ENCODE measurements at regions not wholly inside any gene's neighbourhood (a gene's known extent, or its start where the extent isn't known, plus 50 kb on each side); places are given as distances from the start of the nearest gene placed in this dataset.

DNA sequence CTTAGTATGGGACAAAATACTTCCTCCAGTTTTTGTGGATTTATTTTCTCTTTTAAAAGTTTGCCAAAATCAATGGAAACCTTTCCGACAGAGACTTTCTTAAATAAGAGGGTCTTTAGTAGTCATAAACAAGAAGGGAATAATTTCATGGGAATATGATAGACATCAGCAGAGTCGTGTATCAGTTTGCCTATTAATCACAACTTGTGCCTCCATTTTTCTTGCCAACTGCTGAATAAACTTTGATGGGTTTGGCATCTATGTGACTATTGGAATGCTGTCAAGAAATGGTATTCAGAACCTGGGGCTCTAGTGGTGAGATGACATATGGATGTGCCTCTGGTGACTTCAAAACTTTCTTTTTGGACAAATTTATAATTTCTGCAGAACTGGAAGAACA is 1668.2 kb downstream of the MAT2B start:
- Histone ChIP-seq H3K27me3 (ENCODE audit: control insufficient read depth, extremely low read depth, insufficient read depth, low read length) (no peaks in the 10 kb centered on the region), H3K79me2 (ENCODE audit: control insufficient read depth, insufficient read depth, low read length) (no peaks in the 10 kb centered on the region), H3K4me2 (ENCODE audit: control insufficient read depth, extremely low read depth, insufficient read depth, low read depth, low read length) (no peak overlapping the region), H3K4me1 (ENCODE audit: control insufficient read depth, extremely low read depth, insufficient read depth, low read length) (no peaks in the 10 kb centered on the region), H3K4me3 (ENCODE audit: control insufficient read depth in 2 of 3, extremely low read depth in 1 of 3, insufficient read depth in 2 of 3, low read depth in 1 of 3, low read length in 3 of 3) (no peak overlapping the region), H3K36me3 (ENCODE audit: control insufficient read depth in 2 of 2, extremely low read depth in 1 of 2, insufficient read depth in 2 of 2, low read length in 2 of 2) (no peaks in the 10 kb centered on the region), H4K20me1 (ENCODE audit: control insufficient read depth, extremely low read depth, insufficient read depth, low read length) (no peaks in the 10 kb centered on the region), H3K9me1 (ENCODE audit: control insufficient read depth, extremely low read depth, insufficient read depth, low read length) (no peaks in the 10 kb centered on the region), H3K27ac (ENCODE audit: control insufficient read depth, insufficient read depth, low read length) (no peak overlapping the region), H2AFZ (ENCODE audit: control insufficient read depth, low read length) (no peak overlapping the region), H3K9ac (ENCODE audit: control insufficient read depth, extremely low read depth, insufficient read depth, low read length) (no peak overlapping the region), H3K9me3 (ENCODE audit: control insufficient read depth, low read depth, low read length) (no peaks in the 10 kb centered on the region)
- dilution Hi-C loops (cut with MboI; ENCODE audit: extremely low pct_ligation_motif_present, low sequenced_read_pairs) = no loop called here
- DNase-seq (ENCODE audit: low read depth, low spot score) (no peak), FAIRE-seq (no peak)
- no peak for TF ChIP-seq EZH2 (IDR thresholded peaks at IDR 0.05; ENCODE audit: low read length)
- TF ChIP-seq, protein P1, sequence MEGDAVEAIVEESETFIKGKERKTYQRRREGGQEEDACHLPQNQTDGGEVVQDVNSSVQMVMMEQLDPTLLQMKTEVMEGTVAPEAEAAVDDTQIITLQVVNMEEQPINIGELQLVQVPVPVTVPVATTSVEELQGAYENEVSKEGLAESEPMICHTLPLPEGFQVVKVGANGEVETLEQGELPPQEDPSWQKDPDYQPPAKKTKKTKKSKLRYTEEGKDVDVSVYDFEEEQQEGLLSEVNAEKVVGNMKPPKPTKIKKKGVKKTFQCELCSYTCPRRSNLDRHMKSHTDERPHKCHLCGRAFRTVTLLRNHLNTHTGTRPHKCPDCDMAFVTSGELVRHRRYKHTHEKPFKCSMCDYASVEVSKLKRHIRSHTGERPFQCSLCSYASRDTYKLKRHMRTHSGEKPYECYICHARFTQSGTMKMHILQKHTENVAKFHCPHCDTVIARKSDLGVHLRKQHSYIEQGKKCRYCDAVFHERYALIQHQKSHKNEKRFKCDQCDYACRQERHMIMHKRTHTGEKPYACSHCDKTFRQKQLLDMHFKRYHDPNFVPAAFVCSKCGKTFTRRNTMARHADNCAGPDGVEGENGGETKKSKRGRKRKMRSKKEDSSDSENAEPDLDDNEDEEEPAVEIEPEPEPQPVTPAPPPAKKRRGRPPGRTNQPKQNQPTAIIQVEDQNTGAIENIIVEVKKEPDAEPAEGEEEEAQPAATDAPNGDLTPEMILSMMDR (optimal IDR thresholded peaks at IDR 0.05 in 1 of 3, IDR thresholded peaks at IDR 0.05 in 1 of 3, conservative IDR thresholded peaks at IDR 0.05 in 1 of 3; ENCODE audit: extremely low read depth in 1 of 3, insufficient read depth in 2 of 3, low read length in 3 of 3) = no peak

DNA sequence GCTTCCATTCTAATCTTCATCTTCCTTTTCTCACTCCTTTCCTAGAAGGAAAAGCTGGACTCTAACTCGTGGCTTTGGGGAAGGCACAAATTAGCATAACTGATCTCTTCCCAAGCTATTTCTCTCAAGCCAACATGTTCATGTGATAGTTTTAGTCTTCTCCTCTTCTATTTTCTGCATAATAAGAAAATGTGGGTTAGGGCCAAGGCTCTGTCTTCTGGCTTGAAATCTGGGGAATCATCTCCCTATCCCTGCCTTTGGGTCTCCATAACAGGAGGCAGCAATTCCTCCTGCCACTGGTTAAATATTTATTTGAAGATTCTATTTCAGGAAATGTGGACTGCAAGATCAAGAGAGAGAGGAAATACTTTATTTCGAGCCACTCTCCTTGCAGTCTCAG is 1669.6 kb downstream of the MAT2B start:
- H3K9ac ChIP-seq (ENCODE audit: control insufficient read depth, extremely low read depth, insufficient read depth, low read length) = no peak overlapping the region
- H3K36me3 ChIP-seq (ENCODE audit: control insufficient read depth in 2 of 2, extremely low read depth in 1 of 2, insufficient read depth in 2 of 2, low read length in 2 of 2) = no peaks in the 10 kb centered on the region
- TF ChIP-seq EZH2 (IDR thresholded peaks at IDR 0.05; ENCODE audit: low read length) = no peak
- TF ChIP-seq, protein P1 (optimal IDR thresholded peaks at IDR 0.05 in 1 of 3, IDR thresholded peaks at IDR 0.05 in 1 of 3, conservative IDR thresholded peaks at IDR 0.05 in 1 of 3; ENCODE audit: extremely low read depth in 1 of 3, insufficient read depth in 2 of 3, low read length in 3 of 3) = no peak
- H2AFZ ChIP-seq (ENCODE audit: control insufficient read depth, low read length) = no peak overlapping the region
- no peaks in the 10 kb centered on the region for H3K79me2 ChIP-seq (ENCODE audit: control insufficient read depth, insufficient read depth, low read length)
- H3K9me1 ChIP-seq (ENCODE audit: control insufficient read depth, extremely low read depth, insufficient read depth, low read length) = no peaks in the 10 kb centered on the region
- FAIRE-seq = no peak
- no peak overlapping the region for H3K4me2 ChIP-seq (ENCODE audit: control insufficient read depth, extremely low read depth, insufficient read depth, low read depth, low read length)
- H3K9me3 ChIP-seq (ENCODE audit: control insufficient read depth, low read depth, low read length) = no peaks in the 10 kb centered on the region
- H3K27me3 ChIP-seq (ENCODE audit: control insufficient read depth, extremely low read depth, insufficient read depth, low read length) = no peaks in the 10 kb centered on the region
- no peaks in the 10 kb centered on the region for H4K20me1 ChIP-seq (ENCODE audit: control insufficient read depth, extremely low read depth, insufficient read depth, low read length)
- dilution Hi-C loops (cut with MboI; ENCODE audit: extremely low pct_ligation_motif_present, low sequenced_read_pairs) = no loop called here
- DNase-seq (ENCODE audit: low read depth, low spot score) = no peak
- H3K4me3 ChIP-seq (ENCODE audit: control insufficient read depth in 2 of 3, extremely low read depth in 1 of 3, insufficient read depth in 2 of 3, low read depth in 1 of 3, low read length in 3 of 3) = no peak overlapping the region
- no peaks in the 10 kb centered on the region for H3K4me1 ChIP-seq (ENCODE audit: control insufficient read depth, extremely low read depth, insufficient read depth, low read length)
- no peak overlapping the region for H3K27ac ChIP-seq (ENCODE audit: control insufficient read depth, insufficient read depth, low read length)

Measured in keratinocyte (primary cell).